Sigmoid colon (tissue), 4 donors: ENCODE measurements at regions not wholly inside any gene's neighbourhood (a gene's known extent, or its start where the extent isn't known, plus 50 kb on each side); places are given as distances from the start of the nearest gene placed in this dataset.

Experiments used
- EP300 ChIP-seq, 4 donors: sonication (generic); formaldehyde crosslinking; IDR thresholded peaks; one replicate each; pipeline ENCODE4 v1.6.1; 2017; ENCODE audit warnings: antibody characterized with exemption in 4 of 4
- POLR2A ChIP-seq, 2 donors: fragments of 450-650 bp; IDR thresholded peaks; one replicate each; pipeline ENCODE4 v1.6.1; 2016; ENCODE audit warnings: antibody characterized with exemption in 2 of 2, mild to moderate bottlenecking in 2 of 2, moderate library complexity in 2 of 2
- TF ChIP-seq, protein P1 (sequence below), 4 experiments: fragments of 450-650 bp in 3 of 4; fragments of 200-600 bp in 1 of 4; IDR thresholded peaks; one replicate each; pipeline ENCODE4 v1.5.1; 2016 to 2019; ENCODE audit warnings: antibody characterized with exemption in 4 of 4, mild to moderate bottlenecking in 3 of 4, moderate library complexity in 2 of 4

DNA sequence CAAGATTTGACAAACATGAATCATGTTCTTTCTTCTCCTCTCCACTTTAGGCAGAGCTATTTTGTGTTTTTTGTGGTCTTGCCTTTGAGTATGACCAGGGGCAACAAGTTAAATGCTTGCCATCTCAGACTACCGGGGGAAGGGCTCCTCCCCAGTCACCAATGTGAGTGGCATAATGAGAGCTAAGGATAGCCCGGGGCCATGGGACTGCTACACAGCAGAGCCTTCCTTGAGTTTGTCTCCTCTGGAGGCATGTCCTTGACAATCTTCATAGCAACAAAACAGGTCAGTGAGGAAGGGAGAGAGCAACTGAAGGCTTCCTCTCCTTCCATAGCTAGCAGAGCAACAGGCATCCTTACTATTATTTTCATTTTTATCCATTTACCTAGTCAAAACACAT lies 299.3 kb downstream of the ENC1 start:
- no peak for TF ChIP-seq EP300 (IDR thresholded peaks at IDR 0.05)
- TF ChIP-seq, protein P1, sequence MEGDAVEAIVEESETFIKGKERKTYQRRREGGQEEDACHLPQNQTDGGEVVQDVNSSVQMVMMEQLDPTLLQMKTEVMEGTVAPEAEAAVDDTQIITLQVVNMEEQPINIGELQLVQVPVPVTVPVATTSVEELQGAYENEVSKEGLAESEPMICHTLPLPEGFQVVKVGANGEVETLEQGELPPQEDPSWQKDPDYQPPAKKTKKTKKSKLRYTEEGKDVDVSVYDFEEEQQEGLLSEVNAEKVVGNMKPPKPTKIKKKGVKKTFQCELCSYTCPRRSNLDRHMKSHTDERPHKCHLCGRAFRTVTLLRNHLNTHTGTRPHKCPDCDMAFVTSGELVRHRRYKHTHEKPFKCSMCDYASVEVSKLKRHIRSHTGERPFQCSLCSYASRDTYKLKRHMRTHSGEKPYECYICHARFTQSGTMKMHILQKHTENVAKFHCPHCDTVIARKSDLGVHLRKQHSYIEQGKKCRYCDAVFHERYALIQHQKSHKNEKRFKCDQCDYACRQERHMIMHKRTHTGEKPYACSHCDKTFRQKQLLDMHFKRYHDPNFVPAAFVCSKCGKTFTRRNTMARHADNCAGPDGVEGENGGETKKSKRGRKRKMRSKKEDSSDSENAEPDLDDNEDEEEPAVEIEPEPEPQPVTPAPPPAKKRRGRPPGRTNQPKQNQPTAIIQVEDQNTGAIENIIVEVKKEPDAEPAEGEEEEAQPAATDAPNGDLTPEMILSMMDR (IDR thresholded peaks at IDR 0.05): no peak
- no peak for TF ChIP-seq POLR2A (IDR thresholded peaks at IDR 0.05)
